ENCODE measurements at regions not wholly inside any gene's neighbourhood (a gene's known extent, or its start where the extent isn't known, plus 50 kb on each side); places are given as distances from the start of the nearest gene placed in this dataset.

DNA sequence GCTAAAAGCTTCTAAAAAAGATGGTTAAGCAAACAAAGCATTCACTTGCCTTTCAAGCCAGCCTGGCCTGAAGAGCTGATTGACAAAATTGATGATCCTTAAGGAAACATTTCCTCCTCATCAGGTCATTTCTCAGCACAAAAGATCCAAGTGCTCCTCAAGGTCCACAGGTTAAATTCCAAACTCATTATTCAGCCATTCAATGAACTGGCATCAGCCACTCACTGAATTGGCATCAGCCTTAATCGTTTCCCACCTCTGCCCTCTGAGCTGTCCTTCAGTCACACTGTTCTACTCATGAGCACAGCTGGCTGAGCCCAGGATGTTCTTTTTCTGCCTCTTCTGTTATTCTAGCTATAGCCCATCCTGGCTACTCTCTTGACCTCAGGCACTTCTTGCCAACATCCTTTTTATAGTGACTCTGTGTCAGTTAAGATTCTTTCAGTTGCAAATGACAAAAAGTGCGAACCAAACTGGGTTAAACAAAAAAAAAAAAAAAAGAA lies 147.5 kb downstream of the RAB11FIP2 start (continued):
- TF ChIP-seq, protein P1, sequence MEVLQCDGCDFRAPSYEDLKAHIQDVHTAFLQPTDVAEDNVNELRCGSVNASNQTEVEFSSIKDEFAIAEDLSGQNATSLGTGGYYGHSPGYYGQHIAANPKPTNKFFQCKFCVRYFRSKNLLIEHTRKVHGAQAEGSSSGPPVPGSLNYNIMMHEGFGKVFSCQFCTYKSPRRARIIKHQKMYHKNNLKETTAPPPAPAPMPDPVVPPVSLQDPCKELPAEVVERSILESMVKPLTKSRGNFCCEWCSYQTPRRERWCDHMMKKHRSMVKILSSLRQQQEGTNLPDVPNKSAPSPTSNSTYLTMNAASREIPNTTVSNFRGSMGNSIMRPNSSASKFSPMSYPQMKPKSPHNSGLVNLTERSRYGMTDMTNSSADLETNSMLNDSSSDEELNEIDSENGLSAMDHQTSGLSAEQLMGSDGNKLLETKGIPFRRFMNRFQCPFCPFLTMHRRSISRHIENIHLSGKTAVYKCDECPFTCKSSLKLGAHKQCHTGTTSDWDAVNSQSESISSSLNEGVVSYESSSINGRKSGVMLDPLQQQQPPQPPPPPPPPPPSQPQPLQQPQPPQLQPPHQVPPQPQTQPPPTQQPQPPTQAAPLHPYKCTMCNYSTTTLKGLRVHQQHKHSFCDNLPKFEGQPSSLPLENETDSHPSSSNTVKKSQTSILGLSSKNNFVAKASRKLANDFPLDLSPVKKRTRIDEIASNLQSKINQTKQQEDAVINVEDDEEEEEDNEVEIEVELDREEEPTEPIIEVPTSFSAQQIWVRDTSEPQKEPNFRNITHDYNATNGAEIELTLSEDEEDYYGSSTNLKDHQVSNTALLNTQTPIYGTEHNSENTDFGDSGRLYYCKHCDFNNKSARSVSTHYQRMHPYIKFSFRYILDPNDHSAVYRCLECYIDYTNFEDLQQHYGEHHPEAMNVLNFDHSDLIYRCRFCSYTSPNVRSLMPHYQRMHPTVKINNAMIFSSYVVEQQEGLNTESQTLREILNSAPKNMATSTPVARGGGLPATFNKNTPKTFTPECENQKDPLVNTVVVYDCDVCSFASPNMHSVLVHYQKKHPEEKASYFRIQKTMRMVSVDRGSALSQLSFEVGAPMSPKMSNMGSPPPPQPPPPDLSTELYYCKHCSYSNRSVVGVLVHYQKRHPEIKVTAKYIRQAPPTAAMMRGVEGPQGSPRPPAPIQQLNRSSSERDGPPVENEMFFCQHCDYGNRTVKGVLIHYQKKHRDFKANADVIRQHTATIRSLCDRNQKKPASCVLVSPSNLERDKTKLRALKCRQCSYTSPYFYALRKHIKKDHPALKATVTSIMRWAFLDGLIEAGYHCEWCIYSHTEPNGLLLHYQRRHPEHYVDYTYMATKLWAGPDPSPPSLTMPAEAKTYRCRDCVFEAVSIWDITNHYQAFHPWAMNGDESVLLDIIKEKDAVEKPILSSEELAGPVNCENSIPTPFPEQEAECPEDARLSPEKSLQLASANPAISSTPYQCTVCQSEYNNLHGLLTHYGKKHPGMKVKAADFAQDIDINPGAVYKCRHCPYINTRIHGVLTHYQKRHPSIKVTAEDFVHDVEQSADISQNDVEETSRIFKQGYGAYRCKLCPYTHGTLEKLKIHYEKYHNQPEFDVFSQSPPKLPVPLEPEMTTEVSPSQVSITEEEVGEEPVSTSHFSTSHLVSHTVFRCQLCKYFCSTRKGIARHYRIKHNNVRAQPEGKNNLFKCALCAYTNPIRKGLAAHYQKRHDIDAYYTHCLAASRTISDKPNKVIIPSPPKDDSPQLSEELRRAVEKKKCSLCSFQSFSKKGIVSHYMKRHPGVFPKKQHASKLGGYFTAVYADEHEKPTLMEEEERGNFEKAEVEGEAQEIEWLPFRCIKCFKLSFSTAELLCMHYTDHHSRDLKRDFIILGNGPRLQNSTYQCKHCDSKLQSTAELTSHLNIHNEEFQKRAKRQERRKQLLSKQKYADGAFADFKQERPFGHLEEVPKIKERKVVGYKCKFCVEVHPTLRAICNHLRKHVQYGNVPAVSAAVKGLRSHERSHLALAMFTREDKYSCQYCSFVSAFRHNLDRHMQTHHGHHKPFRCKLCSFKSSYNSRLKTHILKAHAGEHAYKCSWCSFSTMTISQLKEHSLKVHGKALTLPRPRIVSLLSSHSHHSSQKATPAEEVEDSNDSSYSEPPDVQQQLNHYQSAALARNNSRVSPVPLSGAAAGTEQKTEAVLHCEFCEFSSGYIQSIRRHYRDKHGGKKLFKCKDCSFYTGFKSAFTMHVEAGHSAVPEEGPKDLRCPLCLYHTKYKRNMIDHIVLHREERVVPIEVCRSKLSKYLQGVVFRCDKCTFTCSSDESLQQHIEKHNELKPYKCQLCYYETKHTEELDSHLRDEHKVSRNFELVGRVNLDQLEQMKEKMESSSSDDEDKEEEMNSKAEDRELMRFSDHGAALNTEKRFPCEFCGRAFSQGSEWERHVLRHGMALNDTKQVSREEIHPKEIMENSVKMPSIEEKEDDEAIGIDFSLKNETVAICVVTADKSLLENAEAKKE (CRISPR knock-in tag; IDR thresholded peaks at IDR 0.05): no peak
- TF ChIP-seq ZNF114 (CRISPR knock-in tag; IDR thresholded peaks at IDR 0.05) (no peak), NANOG (IDR thresholded peaks at IDR 0.05; ENCODE audit: borderline replicate concordance) (no peak), JUNB (IDR thresholded peaks at IDR 0.05; ENCODE audit: unreplicated experiment) (no peak), STAT1 (IDR thresholded peaks at IDR 0.05; ENCODE audit: unreplicated experiment) (no peak)
- TF ChIP-seq, protein P2, sequence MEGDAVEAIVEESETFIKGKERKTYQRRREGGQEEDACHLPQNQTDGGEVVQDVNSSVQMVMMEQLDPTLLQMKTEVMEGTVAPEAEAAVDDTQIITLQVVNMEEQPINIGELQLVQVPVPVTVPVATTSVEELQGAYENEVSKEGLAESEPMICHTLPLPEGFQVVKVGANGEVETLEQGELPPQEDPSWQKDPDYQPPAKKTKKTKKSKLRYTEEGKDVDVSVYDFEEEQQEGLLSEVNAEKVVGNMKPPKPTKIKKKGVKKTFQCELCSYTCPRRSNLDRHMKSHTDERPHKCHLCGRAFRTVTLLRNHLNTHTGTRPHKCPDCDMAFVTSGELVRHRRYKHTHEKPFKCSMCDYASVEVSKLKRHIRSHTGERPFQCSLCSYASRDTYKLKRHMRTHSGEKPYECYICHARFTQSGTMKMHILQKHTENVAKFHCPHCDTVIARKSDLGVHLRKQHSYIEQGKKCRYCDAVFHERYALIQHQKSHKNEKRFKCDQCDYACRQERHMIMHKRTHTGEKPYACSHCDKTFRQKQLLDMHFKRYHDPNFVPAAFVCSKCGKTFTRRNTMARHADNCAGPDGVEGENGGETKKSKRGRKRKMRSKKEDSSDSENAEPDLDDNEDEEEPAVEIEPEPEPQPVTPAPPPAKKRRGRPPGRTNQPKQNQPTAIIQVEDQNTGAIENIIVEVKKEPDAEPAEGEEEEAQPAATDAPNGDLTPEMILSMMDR (conservative IDR thresholded peaks at IDR 0.05; ENCODE audit: low read depth in 2 of 2): no peak
- TF ChIP-seq, protein P3, sequence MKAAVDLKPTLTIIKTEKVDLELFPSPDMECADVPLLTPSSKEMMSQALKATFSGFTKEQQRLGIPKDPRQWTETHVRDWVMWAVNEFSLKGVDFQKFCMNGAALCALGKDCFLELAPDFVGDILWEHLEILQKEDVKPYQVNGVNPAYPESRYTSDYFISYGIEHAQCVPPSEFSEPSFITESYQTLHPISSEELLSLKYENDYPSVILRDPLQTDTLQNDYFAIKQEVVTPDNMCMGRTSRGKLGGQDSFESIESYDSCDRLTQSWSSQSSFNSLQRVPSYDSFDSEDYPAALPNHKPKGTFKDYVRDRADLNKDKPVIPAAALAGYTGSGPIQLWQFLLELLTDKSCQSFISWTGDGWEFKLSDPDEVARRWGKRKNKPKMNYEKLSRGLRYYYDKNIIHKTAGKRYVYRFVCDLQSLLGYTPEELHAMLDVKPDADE (IDR thresholded peaks at IDR 0.05): no peak

Data from GM23338 (cell line).